ENCODE measurements at regions not wholly inside any gene's neighbourhood (a gene's known extent, or its start where the extent isn't known, plus 50 kb on each side); places are given as distances from the start of the nearest gene placed in this dataset.

GRCh38 chr1:59007820-59008598 is 224.2 kb upstream of the JUN start:
- no peak for DNase-seq

DNA sequence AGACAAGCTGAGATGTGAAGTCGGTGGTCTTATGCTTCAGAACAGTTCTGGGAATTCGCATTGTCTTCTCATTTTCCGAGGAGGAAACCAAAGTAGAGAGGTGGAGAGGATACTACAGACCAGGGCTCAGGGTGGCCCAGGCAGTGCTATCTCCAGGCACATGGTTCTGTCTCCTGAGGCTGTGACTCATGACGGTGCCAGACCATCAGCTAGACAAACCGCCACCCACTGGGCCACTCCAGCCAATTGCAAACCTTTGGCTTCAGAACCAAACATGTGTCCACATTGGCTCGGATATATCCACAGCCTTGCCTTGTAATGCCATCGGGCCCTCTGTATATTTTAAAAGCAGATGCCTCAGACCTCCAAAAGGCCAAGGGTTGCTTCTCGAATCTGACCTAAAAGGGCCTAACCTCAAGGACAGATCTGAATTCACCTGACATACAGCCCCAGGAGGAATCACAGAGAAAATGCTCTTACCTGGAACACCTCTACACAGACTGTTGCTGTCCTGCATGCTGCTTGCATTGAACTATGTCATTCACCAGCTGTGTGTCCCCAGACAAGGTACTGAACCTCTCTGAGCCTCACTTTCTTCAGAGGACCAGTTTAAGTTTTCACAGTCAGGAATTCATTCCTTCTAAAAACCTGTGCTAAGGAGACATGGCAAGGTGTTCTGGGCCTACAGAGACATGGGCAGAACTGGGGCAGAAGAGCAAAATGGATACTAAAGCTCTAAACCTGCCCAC is 224.9 kb upstream of the JUN start:
- no peak for DNase-seq

DNA sequence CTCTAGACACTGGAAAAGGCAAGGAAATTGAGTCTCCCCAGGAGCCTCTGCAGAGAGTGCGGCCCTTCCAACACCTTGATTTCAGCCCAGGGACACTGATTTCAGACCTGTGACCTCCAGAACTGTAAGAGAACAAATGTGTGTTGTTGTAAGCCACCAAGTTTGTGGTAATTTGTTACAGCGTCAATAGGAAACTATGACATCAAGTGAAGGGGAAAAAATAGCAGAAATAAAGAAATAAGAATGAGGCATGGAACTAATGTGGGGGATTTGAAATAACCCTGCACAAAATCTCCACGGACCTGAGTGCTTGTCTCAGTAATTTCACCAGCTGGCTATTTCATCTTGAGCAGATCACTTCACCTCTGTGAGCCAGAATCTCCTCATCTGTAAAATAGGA is 227.8 kb upstream of the JUN start:
- DNase-seq, result no peak

GRCh38 chr1:59012378-59012777 is 228.5 kb upstream of the JUN start:
- no peak for DNase-seq

GRCh38 chr1:59013276-59013927 is 229.6 kb upstream of the JUN start:
- no peak for DNase-seq

DNA sequence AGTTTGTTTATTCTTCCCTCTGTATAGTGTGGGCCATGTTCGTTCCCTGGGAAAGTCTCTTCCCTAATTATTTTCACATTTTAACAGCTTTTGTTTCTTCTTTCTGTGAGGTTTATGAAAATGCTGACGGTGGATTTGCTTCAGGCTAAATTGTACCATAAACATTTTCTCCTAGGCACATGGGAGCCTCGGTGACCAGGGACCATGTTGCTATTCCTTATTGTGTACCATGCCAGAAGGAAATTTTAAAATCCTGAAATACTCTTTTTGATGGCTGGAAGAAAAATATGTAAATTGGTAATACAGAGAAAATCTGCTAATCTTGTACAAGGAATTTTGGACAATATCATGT is 230.1 kb upstream of the JUN start:
- no peak for DNase-seq

GRCh38 chr1:59014827-59015226 is 231.0 kb upstream of the JUN start:
- no peak for DNase-seq

GRCh38 chr1:59015708-59016107 is 231.9 kb upstream of the JUN start:
- no peak for DNase-seq

DNA sequence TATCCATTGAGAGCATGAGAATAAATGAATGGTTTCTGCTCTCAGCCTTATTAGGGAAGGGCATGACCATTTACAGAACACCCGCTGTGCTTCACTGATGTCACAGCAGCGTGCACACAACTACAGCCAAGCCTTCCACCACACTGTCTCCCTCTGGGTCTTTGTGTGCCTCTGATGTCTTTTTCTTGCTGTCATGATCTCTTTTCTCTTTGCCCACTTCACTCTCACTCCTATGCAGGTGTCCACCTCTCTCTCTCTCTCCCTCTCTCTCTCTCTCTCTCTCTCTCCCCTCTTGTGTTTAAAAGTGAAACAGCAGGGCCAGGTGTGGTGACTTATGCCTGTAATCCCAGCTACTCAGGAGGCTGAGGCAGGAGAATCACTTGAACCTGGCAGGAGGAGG is 232.5 kb upstream of the JUN start:
- no peak for DNase-seq

DNA sequence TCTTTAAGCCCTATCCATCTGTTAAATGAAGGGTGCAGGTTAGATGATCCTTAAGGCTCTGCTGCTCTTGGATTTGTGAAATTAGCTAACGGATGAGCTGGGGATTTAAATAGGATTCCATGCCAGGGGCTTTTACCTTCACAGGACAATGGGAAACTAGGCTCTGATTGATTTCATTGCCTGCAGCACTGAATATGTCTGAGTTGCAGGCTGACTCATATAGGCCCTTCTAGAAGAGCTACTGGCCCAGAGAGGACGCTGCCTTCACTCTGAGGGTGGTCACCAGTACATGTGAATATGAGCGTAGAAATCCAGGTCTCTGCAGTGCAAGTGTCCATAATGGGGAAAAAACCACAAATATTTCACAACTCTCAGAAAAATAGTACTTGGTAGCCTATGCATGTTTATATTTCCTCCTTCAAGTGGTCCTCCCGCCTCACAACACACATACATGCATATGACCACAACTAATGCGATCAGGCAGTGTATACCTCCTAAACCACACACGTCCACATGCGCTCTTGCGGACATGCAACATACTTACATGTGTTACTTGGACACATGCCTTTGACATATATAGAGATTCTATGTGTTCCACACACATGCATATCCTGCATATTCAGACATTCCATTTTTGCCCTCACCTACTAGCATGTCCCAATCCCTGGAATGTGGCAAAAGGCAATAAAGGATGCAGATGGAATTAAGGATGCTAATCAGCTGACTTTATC is 233.8 kb upstream of the JUN start:
- no peak for DNase-seq

DNA sequence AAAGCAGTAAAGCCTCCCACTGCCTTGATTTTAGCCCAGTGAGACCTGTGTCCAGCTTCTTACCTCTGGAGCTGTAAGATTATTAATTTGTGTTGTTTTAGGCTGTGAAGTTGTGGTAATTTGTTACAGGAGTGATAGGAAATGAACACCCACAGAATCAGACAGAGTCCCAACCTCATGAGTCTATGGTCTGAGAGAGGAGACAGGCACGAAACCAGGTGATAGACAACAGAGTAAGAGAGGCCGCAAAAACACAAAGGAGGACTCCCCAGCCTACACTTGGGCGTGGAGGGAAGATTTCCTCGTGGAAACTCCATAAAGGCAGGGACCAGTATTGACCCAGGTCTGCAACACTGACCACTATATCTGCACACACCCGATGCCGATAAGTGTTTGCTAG is 234.6 kb upstream of the JUN start:
- no peak for DNase-seq

DNA sequence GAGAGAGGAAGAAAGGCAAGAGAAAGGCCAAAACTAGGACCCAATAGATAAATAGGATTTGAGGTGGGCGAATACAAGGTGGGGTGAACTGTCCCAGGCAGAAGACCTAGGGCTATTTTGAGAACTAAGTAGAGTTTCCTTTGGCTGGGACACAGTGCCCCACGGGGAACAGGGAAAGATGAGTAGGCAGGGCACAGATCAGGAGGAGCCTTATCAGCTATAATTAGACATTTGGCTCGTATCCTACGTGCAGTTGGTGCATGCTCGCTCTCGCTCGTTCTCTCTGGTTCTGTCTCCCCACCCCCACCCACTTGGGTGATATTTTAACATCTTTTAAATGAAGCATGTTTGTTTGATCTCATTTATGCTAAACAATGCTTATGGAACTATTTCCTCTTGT is 235.0 kb upstream of the JUN start:
- no peak for DNase-seq

- DNase-seq, result peak; percentile 67 to 68
Measured at GRCh38 chr1:59020151-59020997, 236.5 kb upstream of the JUN start.

DNA sequence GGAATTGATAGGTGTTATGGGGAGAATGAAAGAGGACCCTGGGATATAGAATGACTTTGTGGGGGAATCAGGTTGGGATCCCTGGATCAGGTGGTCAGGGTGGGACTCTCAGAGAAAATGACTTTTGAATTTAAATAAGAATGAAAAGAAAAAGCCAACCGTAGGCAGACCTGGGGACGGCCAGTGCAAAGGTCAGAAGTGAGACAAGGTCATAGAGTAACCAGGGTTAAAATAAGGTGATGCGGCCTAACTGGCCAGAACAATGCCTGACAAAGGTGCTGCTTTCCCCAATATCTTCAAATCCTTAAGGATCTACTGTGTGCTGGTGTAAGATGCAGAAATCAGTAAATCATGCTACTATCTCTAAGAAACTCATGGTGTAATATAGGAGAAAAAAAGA is 238.4 kb upstream of the JUN start:
- DNase-seq, result no peak

- DNase-seq, result no peak
Measured at GRCh38 chr1:59022799-59023198, 239.0 kb upstream of the JUN start.

- DNase-seq, result no peak
Measured at GRCh38 chr1:59025201-59025600, 241.4 kb upstream of the JUN start.

DNA sequence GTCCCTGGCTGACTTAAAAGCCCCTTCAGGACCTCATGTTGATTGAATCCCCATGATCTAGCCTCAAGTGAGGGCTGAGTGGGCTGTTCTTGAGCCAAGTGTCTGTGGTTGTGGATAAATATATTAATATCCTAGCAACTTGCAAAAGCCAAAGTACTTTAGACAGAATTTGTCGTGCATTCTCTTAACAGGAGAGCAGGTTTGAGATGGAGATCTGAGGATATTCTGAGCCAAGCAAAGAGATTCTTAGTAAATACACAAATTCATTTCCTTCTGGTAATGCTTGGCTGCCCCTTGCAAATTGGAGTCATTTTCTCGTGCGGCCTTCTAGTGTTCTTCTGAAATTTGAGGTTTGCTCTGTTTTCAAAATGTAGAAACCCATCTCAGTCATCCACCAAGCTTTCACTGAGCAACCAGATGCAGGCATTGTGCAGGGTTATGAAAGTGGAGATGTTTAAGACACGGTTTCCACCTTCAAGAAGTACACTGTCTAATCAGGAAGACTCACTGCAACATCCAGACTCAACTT is 242.1 kb upstream of the JUN start:
- no peak for DNase-seq

DNA sequence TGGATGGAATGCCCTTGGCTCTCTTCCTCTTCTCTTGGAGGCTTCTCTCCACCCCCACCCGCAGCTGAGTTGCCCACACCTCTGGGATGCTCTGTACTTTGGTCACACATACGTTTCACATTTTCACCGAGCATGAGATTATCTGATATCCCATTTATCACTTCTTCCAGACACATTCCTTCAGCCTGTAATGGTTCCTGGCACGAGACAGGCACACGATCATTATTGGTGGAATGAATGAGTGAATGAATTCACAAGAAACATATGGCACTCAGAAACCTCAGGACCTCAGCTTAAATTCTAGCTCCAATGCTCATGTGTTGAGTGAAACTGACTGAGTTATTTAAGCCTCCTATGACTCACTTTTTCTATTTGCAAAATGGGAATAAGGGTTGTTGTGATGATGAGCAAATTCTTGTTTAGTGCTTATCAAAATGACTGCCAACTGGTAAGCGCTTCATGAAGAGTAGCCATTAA is 242.7 kb upstream of the JUN start:
- no peak for DNase-seq

DNA sequence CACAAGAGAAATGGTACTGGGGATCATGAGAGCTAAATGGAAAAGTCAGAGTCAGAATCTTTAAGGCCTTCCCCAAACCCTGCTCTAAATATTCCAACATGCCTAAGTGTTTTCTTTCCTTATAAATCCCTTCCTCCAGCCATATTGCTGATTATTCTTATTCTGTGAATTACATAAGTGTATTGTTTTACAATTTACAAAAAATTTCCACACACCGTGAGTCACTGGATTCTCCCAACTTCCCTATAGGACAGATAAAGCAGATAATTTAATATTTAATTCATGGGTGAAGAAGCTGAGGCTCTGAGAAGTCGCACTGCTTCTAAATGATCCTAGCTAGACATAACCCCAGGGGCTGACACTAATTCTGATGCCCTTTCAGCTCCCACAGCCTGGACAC is 243.3 kb upstream of the JUN start:
- DNase-seq, result no peak

GRCh38 chr1:59028048-59028447 is 244.2 kb upstream of the JUN start:
- DNase-seq, result no peak

- no peak for DNase-seq
Measured at GRCh38 chr1:59029411-59030167, 245.7 kb upstream of the JUN start.
